A549 (cell line): ENCODE measurements at regions not wholly inside any gene's neighbourhood (a gene's known extent, or its start where the extent isn't known, plus 50 kb on each side); places are given as distances from the start of the nearest gene placed in this dataset.

Experiments used
- CHD2 ChIP-seq: fragments of 150-350 bp; IDR thresholded peaks from 2 replicates; pipeline ENCODE4 v1.6.1; 2014; ENCODE audit warnings: low read length; ENCODE audit not compliant: partially characterized antibody
- CTCF ChIP-seq: fragments of >200 bp; sonication (Bioruptor Twin); formaldehyde crosslinking; IDR thresholded peaks from 3 replicates; pipeline ENCODE4 v1.5.1; 2016
- ELK1 ChIP-seq: fragments of 150-350 bp; IDR thresholded peaks from 2 replicates; pipeline ENCODE4 v1.6.1; 2014; ENCODE audit warnings: low read depth, mild to moderate bottlenecking, low read length
- KDM1A ChIP-seq: fragments of 200-600 bp; sonication (generic); IDR thresholded peaks from 2 replicates; pipeline ENCODE4 v1.6.1; 2016; ENCODE audit warnings: low read depth, mild to moderate bottlenecking
- POLR2A ChIP-seq: IDR thresholded peaks from 2 replicates; pipeline ENCODE4 v1.6.1; 2012; ENCODE audit warnings: mild to moderate bottlenecking, low read length
- ZC3H11A ChIP-seq: fragments of 450-650 bp; IDR thresholded peaks from 2 replicates; pipeline ENCODE4 v1.6.1; 2014; ENCODE audit warnings: antibody characterized with exemption, mild to moderate bottlenecking

- TF ChIP-seq CTCF = no peak
- no peak for TF ChIP-seq KDM1A
- no peak for TF ChIP-seq ELK1
- no peak for TF ChIP-seq ZC3H11A
- no peak for TF ChIP-seq POLR2A
- no peak for TF ChIP-seq CHD2
Observed at GRCh38 chr6:12436683-12437082, 146.5 kb downstream of the EDN1 start.
